Esophagus muscularis mucosa (tissue), 4 donors: ENCODE measurements at regions not wholly inside any gene's neighbourhood (a gene's known extent, or its start where the extent isn't known, plus 50 kb on each side); places are given as distances from the start of the nearest gene placed in this dataset.

Experiments used
- DNase-seq: peaks from one replicate; pipeline ENCODE4 v3.0.0-alpha.2; 2017; ENCODE audit errors: extremely low spot score
- H3K27ac ChIP-seq, 4 donors: fragments of 200-600 bp; sonication (generic); replicated peaks in 1 of 4; 1 replicate in 3 of 4; 2 replicates in 1 of 4; pipeline ENCODE4 v1.5.1; 2016 to 2019; ENCODE audit warnings: mild to moderate bottlenecking in 1 of 4
- H3K27me3 ChIP-seq, 4 donors: fragments of 200-600 bp; sonication (generic); one replicate each; pipeline versions ENCODE4 v1.5.1 to v1.6.0; 2016 to 2019
- H3K36me3 ChIP-seq, 4 donors: fragments of 200-600 bp; sonication (generic); one replicate each; pipeline ENCODE4 v1.5.1; 2016 to 2019
- H3K4me1 ChIP-seq, 4 donors: fragments of 200-600 bp; sonication (generic); one replicate each; pipeline ENCODE4 v1.5.1; 2016 to 2019
- H3K4me3 ChIP-seq, 4 donors: fragments of 200-600 bp; sonication (generic); 1 replicate in 2 of 4; 2 replicates in 2 of 4; pipeline ENCODE4 v1.5.1; 2016 to 2019; ENCODE audit warnings: mild to moderate bottlenecking in 4 of 4, moderate library complexity in 1 of 4
- H3K9me3 ChIP-seq, 4 donors: fragments of 200-600 bp; sonication (generic); 1 replicate in 3 of 4; 2 replicates in 1 of 4; pipeline ENCODE4 v1.5.1; 2016 to 2019
- CTCF ChIP-seq, 3 experiments: fragments of 200-600 bp in 2 of 3; fragments of 450-650 bp in 1 of 3; sonication (generic) in 2 of 3; IDR thresholded peaks; one replicate each; pipeline ENCODE4 v1.5.1; 2017 to 2019; ENCODE audit warnings: antibody characterized with exemption in 3 of 3, mild to moderate bottlenecking in 2 of 3, moderate library complexity in 1 of 3
- EP300 ChIP-seq: sonication (generic); formaldehyde crosslinking; IDR thresholded peaks from one replicate; pipeline ENCODE4 v1.6.1; 2017; ENCODE audit warnings: antibody characterized with exemption
- POLR2A ChIP-seq: fragments of 450-650 bp; IDR thresholded peaks from one replicate; pipeline ENCODE4 v1.6.1; 2017; ENCODE audit warnings: antibody characterized with exemption, moderate library complexity, mild to moderate bottlenecking, low read depth
- POLR2AphosphoS5 ChIP-seq, 2 donors: sonication (generic); formaldehyde crosslinking; IDR thresholded peaks; one replicate each; pipeline ENCODE4 v1.6.1; 2017; ENCODE audit warnings: antibody characterized with exemption in 2 of 2
- WGBS: methylation state at CpG from one replicate; pipeline ENCODE4 v1.1.5; 2018; 5-methylcytosine and 5-hydroxymethylcytosine counted together
- intact Hi-C: fragments of 100-400 bp; cut with DNase I; formaldehyde crosslinking; loops from one replicate; pipeline ENCODE4 v1.15.1; 2023

- Histone ChIP-seq H3K36me3 (no peaks in the 10 kb centered on the region), H3K9me3 (no peaks in the 10 kb centered on the region), H3K4me3 (no peak overlapping the region), H3K4me1 (no peaks in the 10 kb centered on the region), H3K27me3 (peaks cover 0 to 6% (median 0%) of the 10 kb centered on the region in 4 donors), H3K27ac (no peak overlapping the region)
- TF ChIP-seq EP300 (no peak), POLR2AphosphoS5 (IDR thresholded peaks at IDR 0.05) (no peak), POLR2A (no peak), CTCF (IDR thresholded peaks at IDR 0.05) (no peak)
- intact Hi-C loops, result no loop called here
- no peak for DNase-seq
- WGBS, result 73% methylated on average over 5 of the region's 5 CpGs
Observed at GRCh38 chr14:82094829-82095345, 561.2 kb upstream of the SEL1L start.

DNA sequence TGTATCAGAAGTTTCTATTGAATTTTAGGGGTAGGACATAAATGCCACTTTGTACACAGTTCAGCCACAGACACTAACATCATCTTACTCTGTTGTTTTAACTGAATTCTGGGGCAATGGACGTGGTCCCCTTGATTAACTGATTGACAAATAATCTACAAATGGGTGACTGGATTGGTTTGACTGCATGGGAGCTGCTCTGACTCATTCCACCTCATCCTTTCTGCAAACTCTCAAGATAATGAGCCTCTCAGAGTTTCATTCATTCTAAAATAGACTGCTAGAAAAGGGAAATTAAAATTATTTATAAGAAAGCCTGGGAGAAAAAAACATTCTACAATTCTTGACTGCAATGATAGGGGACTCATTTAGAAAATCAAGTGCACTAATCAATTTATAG lies 570.4 kb upstream of the SEL1L start:
- TF ChIP-seq POLR2A, result no peak
- TF ChIP-seq EP300, result no peak
- no peak for TF ChIP-seq CTCF (IDR thresholded peaks at IDR 0.05)
- no peak for TF ChIP-seq POLR2AphosphoS5 (IDR thresholded peaks at IDR 0.05)
- WGBS, result 26% methylated on average over 1 of the region's 1 CpG
- intact Hi-C loops, result no loop called here
- H3K27me3 ChIP-seq, result no peaks in the 10 kb centered on the region
- DNase-seq, result no peak
- H3K4me1 ChIP-seq, result no peaks in the 10 kb centered on the region
- H3K36me3 ChIP-seq, result no peaks in the 10 kb centered on the region
- H3K9me3 ChIP-seq, result no peaks in the 10 kb centered on the region
- H3K27ac ChIP-seq, result no peak overlapping the region
- H3K4me3 ChIP-seq, result no peak overlapping the region

DNA sequence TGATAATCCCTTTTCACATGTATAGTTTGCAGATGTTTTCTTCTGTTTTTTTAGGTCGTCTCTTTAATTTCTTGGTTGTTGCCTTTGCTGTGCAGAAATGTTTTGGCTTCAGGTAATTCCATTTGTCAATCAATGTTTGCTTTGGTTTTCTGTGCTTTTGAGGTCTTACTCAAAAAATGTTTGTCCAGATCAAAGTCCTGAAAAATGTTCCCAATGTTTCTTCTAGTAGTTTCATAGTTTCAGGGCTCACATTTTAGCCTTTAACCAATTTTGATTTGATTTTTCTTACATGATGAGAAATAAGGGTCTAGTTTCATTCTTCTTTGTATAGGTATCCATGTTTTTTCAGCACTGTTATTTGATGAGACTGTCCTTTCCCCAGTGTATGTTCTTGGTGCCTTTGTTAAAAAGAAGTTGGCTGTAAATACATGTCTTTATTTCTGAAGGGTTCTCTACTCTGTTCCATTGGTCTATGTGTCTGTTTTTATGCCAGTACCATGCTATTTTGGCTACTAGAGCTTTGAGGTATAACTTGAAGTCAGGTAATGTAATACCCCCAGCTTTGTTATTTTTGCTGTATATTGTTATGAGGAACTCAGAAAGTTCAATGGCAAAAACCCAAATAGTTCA lies 578.7 kb upstream of the SEL1L start:
- H3K4me1 ChIP-seq, result no peaks in the 10 kb centered on the region
- WGBS, result 45% methylated on average over 1 of the region's 1 CpG
- intact Hi-C loops, result no loop called here
- TF ChIP-seq POLR2AphosphoS5 (IDR thresholded peaks at IDR 0.05) (no peak), EP300 (no peak), CTCF (IDR thresholded peaks at IDR 0.05) (no peak), POLR2A (no peak)
- no peaks in the 10 kb centered on the region for H3K27me3 ChIP-seq
- peaks cover 0 to 3% (median 0%) of the 10 kb centered on the region in 4 donors for H3K9me3 ChIP-seq
- no peaks in the 10 kb centered on the region for H3K36me3 ChIP-seq
- DNase-seq, result no peak
- no peak overlapping the region for H3K27ac ChIP-seq
- H3K4me3 ChIP-seq, result no peak overlapping the region

- TF ChIP-seq EP300, result no peak
- no peak for TF ChIP-seq POLR2AphosphoS5 (IDR thresholded peaks at IDR 0.05)
- TF ChIP-seq POLR2A, result no peak
- TF ChIP-seq CTCF (IDR thresholded peaks at IDR 0.05), result no peak
- H3K4me3 ChIP-seq, result no peak overlapping the region
- H3K27ac ChIP-seq, result no peak overlapping the region
- no peak for DNase-seq
- H3K36me3 ChIP-seq, result no peaks in the 10 kb centered on the region
- intact Hi-C loops, result no loop called here
- H3K27me3 ChIP-seq, result no peaks in the 10 kb centered on the region
- no peaks in the 10 kb centered on the region for H3K4me1 ChIP-seq
- WGBS, result 78% methylated on average over 2 of the region's 2 CpGs
- peaks cover 0 to 10% (median 0%) of the 10 kb centered on the region in 4 donors for H3K9me3 ChIP-seq
Observed at GRCh38 chr14:82113007-82113406, 579.4 kb upstream of the SEL1L start.

GRCh38 chr14:82113710-82114109 lies 580.1 kb upstream of the SEL1L start:
- H3K36me3 ChIP-seq, result no peaks in the 10 kb centered on the region
- H3K9me3 ChIP-seq, result peaks cover 0 to 10% (median 0%) of the 10 kb centered on the region in 4 donors
- 54% methylated on average over 1 of the region's 1 CpG for WGBS
- no peaks in the 10 kb centered on the region for H3K27me3 ChIP-seq
- no peaks in the 10 kb centered on the region for H3K4me1 ChIP-seq
- no peak overlapping the region for H3K4me3 ChIP-seq
- H3K27ac ChIP-seq, result no peak overlapping the region
- TF ChIP-seq CTCF (IDR thresholded peaks at IDR 0.05) (peak in 2 of 3 experiments; percentile 16 to 29), POLR2A (no peak), EP300 (no peak), POLR2AphosphoS5 (IDR thresholded peaks at IDR 0.05) (no peak)
- DNase-seq, result no peak
- intact Hi-C loops, result no loop called here
